ENCODE measurements at regions not wholly inside any gene's neighbourhood (a gene's known extent, or its start where the extent isn't known, plus 50 kb on each side); places are given as distances from the start of the nearest gene placed in this dataset.

DNA sequence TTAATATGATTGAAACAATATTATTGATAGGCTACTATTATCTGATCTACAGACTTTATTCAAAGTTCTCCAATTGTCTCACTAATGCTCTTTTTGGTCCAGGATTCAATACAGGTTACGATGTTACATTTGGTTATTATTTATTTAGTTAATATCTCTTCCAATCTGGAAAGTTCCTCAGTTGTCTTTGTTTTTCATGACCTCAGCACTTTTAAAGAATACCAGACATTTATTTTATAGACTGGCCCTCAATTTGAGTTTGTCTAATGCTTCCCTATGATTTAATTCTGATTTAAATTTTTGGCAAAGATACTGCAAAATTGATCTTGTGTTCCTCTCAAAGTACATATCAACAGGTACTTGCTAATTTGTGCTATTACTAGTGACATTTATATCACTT is 937.4 kb downstream of the KCNMA1 start:
- Histone ChIP-seq H3K4me2 (ENCODE audit: low read length) (no peak overlapping the region), H4K20me1 (ENCODE audit: insufficient read depth, low read length) (no peaks in the 10 kb centered on the region), H2AFZ (ENCODE audit: low read length) (no peak overlapping the region), H3K27ac (ENCODE audit: low read depth, low read length, poor library complexity, severe bottlenecking) (no peak overlapping the region), H3K79me2 (ENCODE audit: insufficient read depth, low read depth, low read length) (no peaks in the 10 kb centered on the region), H3K9me2 (ENCODE audit: insufficient read depth, low read length) (no peaks in the 10 kb centered on the region), H3K4me1 (ENCODE audit: insufficient read depth, low read length, poor library complexity, severe bottlenecking) (no peaks in the 10 kb centered on the region), H3K4me3 (ENCODE audit: low read depth, low read length, poor library complexity, severe bottlenecking) (no peak overlapping the region), H3K36me3 (ENCODE audit: insufficient read depth, low read length) (no peaks in the 10 kb centered on the region), H3K9me3 (ENCODE audit: low read length) (no peaks in the 10 kb centered on the region)
- no peak for DNase-seq (ENCODE audit: low spot score)
- intact Hi-C loops (cut with micrococcal nuclease; ENCODE audit: unreplicated experiment), result no loop called here
- CTCF ChIA-PET (ENCODE audit: unreplicated experiment), result no interaction called here
- TF ChIP-seq EZH2phosphoT487 (IDR thresholded peaks at IDR 0.05; ENCODE audit: borderline replicate concordance, low read depth, low read length), result no peak
- TF ChIP-seq, protein P1, sequence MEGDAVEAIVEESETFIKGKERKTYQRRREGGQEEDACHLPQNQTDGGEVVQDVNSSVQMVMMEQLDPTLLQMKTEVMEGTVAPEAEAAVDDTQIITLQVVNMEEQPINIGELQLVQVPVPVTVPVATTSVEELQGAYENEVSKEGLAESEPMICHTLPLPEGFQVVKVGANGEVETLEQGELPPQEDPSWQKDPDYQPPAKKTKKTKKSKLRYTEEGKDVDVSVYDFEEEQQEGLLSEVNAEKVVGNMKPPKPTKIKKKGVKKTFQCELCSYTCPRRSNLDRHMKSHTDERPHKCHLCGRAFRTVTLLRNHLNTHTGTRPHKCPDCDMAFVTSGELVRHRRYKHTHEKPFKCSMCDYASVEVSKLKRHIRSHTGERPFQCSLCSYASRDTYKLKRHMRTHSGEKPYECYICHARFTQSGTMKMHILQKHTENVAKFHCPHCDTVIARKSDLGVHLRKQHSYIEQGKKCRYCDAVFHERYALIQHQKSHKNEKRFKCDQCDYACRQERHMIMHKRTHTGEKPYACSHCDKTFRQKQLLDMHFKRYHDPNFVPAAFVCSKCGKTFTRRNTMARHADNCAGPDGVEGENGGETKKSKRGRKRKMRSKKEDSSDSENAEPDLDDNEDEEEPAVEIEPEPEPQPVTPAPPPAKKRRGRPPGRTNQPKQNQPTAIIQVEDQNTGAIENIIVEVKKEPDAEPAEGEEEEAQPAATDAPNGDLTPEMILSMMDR (conservative IDR thresholded peaks at IDR 0.05; ENCODE audit: low read length), result no peak
- POLR2A ChIA-PET, result no interaction called here
- BruUV-seq (replicated peaks), result no TSS peak

- Histone ChIP-seq H3K4me1 (ENCODE audit: insufficient read depth, low read length, poor library complexity, severe bottlenecking) (no peaks in the 10 kb centered on the region), H4K20me1 (ENCODE audit: insufficient read depth, low read length) (no peaks in the 10 kb centered on the region), H3K4me3 (ENCODE audit: low read depth, low read length, poor library complexity, severe bottlenecking) (no peak overlapping the region), H2AFZ (ENCODE audit: low read length) (no peak overlapping the region), H3K9me3 (ENCODE audit: low read length) (no peaks in the 10 kb centered on the region), H3K9me2 (ENCODE audit: insufficient read depth, low read length) (no peaks in the 10 kb centered on the region), H3K27ac (ENCODE audit: low read depth, low read length, poor library complexity, severe bottlenecking) (no peak overlapping the region), H3K79me2 (ENCODE audit: insufficient read depth, low read depth, low read length) (no peaks in the 10 kb centered on the region), H3K36me3 (ENCODE audit: insufficient read depth, low read length) (no peaks in the 10 kb centered on the region), H3K4me2 (ENCODE audit: low read length) (no peak overlapping the region)
- ChIA-PET POLR2A (interaction anchor here (0.6 kb wide), 1 partner anchor 22 kb away, joined by 3 read pairs; no protein-coding TSS in a partner anchor), CTCF (ENCODE audit: unreplicated experiment) (no interaction called here)
- BruUV-seq (replicated peaks), result no TSS peak
- no peak for TF ChIP-seq EZH2phosphoT487 (IDR thresholded peaks at IDR 0.05; ENCODE audit: borderline replicate concordance, low read depth, low read length)
- TF ChIP-seq, protein P1 (conservative IDR thresholded peaks at IDR 0.05; ENCODE audit: low read length), result no peak
- intact Hi-C loops (cut with micrococcal nuclease; ENCODE audit: unreplicated experiment), result no loop called here
- no peak for DNase-seq (ENCODE audit: low spot score)
Measured at GRCh38 chr10:76697923-76698322, 939.7 kb downstream of the KCNMA1 start.

GRCh38 chr10:76695069-76695468 is 942.5 kb downstream of the KCNMA1 start:
- Histone ChIP-seq H3K4me1 (ENCODE audit: insufficient read depth, low read length, poor library complexity, severe bottlenecking) (no peaks in the 10 kb centered on the region), H3K4me2 (ENCODE audit: low read length) (no peak overlapping the region), H3K79me2 (ENCODE audit: insufficient read depth, low read depth, low read length) (no peaks in the 10 kb centered on the region), H4K20me1 (ENCODE audit: insufficient read depth, low read length) (no peaks in the 10 kb centered on the region), H3K9me3 (ENCODE audit: low read length) (no peaks in the 10 kb centered on the region), H3K9me2 (ENCODE audit: insufficient read depth, low read length) (no peaks in the 10 kb centered on the region), H3K36me3 (ENCODE audit: insufficient read depth, low read length) (no peaks in the 10 kb centered on the region), H3K27ac (ENCODE audit: low read depth, low read length, poor library complexity, severe bottlenecking) (no peak overlapping the region), H2AFZ (ENCODE audit: low read length) (no peak overlapping the region), H3K4me3 (ENCODE audit: low read depth, low read length, poor library complexity, severe bottlenecking) (no peak overlapping the region)
- ChIA-PET POLR2A (no interaction called here), CTCF (ENCODE audit: unreplicated experiment) (no interaction called here)
- TF ChIP-seq EZH2phosphoT487 (IDR thresholded peaks at IDR 0.05; ENCODE audit: borderline replicate concordance, low read depth, low read length), result no peak
- TF ChIP-seq, protein P1 (conservative IDR thresholded peaks at IDR 0.05; ENCODE audit: low read length), result no peak
- intact Hi-C loops (cut with micrococcal nuclease; ENCODE audit: unreplicated experiment), result no loop called here
- DNase-seq (ENCODE audit: low spot score), result no peak
- BruUV-seq (replicated peaks), result no TSS peak
